HL-60 (cell line): ENCODE measurements at regions not wholly inside any gene's neighbourhood (a gene's known extent, or its start where the extent isn't known, plus 50 kb on each side); places are given as distances from the start of the nearest gene placed in this dataset.

Source experiments
- DNase-seq, 2 experiments: peaks; one replicate each; pipeline ENCODE4 v3.0.0-alpha.2; 2010 to 2020; ENCODE audit warnings: low read depth in 1 of 2, low spot score in 1 of 2
- H3K27ac ChIP-seq: fragments of 250-450 bp; sonication (Bioruptor Pico); replicated peaks from 2 replicates; pipeline ENCODE4 v1.5.1; 2020; ENCODE audit warnings: mild to moderate bottlenecking, moderate library complexity
- H3K27me3 ChIP-seq: fragments of 250-450 bp; sonication (Bioruptor Pico); 2 replicates; pipeline ENCODE4 v1.5.1; 2021; ENCODE audit warnings: mild to moderate bottlenecking, moderate library complexity; ENCODE audit not compliant: insufficient read depth, poor library complexity, severe bottlenecking
- H3K4me3 ChIP-seq: replicated peaks from 2 replicates; pipeline ENCODE4 v1.5.1; 2011; ENCODE audit warnings: mild to moderate bottlenecking, control low read depth, low read length; ENCODE audit not compliant: insufficient read depth
- CTCF ChIP-seq: IDR thresholded peaks from one replicate; pipeline ENCODE4 v1.5.1; 2011; ENCODE audit warnings: low read length, control low read depth, inconsistent platforms; ENCODE audit not compliant: insufficient read depth
- GABPA ChIP-seq: IDR thresholded peaks from 2 replicates; pipeline ENCODE4 v1.6.1; 2012; ENCODE audit warnings: low read depth
- POLR2AphosphoS5 ChIP-seq: IDR thresholded peaks from 2 replicates; pipeline ENCODE4 v1.6.1; 2012; ENCODE audit warnings: low read depth
- REST ChIP-seq: IDR thresholded peaks from 2 replicates; pipeline ENCODE4 v1.6.1; 2012; ENCODE audit warnings: low read depth; ENCODE audit not compliant: insufficient replicate concordance
- SPI1 ChIP-seq: IDR thresholded peaks from 2 replicates; pipeline ENCODE4 v1.6.1; 2012; ENCODE audit warnings: low read depth, mild to moderate bottlenecking, borderline replicate concordance

- TF ChIP-seq POLR2AphosphoS5 (no peak), GABPA (no peak), SPI1 (no peak), REST (no peak), CTCF (no peak)
- no peaks in the 10 kb centered on the region for H3K27me3 ChIP-seq
Measured at GRCh38 chr18:7393080-7393479, 162.2 kb downstream of the LRRC30 start.

GRCh38 chr18:7394050-7394659 lies 163.3 kb downstream of the LRRC30 start:
- TF ChIP-seq GABPA: no peak
- no peak for DNase-seq
- no peak overlapping the region for H3K4me3 ChIP-seq
- H3K27ac ChIP-seq: no peak overlapping the region
- H3K27me3 ChIP-seq: no peaks in the 10 kb centered on the region

More at GRCh38 chr18:7393080-7393479, 162.2 kb downstream of the LRRC30 start:
- H3K27ac ChIP-seq: no peak overlapping the region
- H3K4me3 ChIP-seq: no peak overlapping the region
- DNase-seq: no peak

- Histone ChIP-seq H3K27me3 (no peaks in the 10 kb centered on the region), H3K4me3 (no peak overlapping the region), H3K27ac (no peak overlapping the region)
- TF ChIP-seq CTCF (no peak), GABPA (no peak), REST (no peak), SPI1 (no peak), POLR2AphosphoS5 (no peak)
- DNase-seq: no peak
Measured at GRCh38 chr18:7395566-7395965, 164.7 kb downstream of the LRRC30 start.

GRCh38 chr18:7413906-7414305 lies 153.2 kb upstream of the PTPRM start:
- no peaks in the 10 kb centered on the region for H3K27me3 ChIP-seq
- no peak overlapping the region for H3K4me3 ChIP-seq
- DNase-seq: no peak
- H3K27ac ChIP-seq: no peak overlapping the region
- TF ChIP-seq GABPA: no peak
- no peak for TF ChIP-seq REST
- no peak for TF ChIP-seq POLR2AphosphoS5
- TF ChIP-seq CTCF: no peak
- TF ChIP-seq SPI1: no peak
